ENCODE measurements at regions not wholly inside any gene's neighbourhood (a gene's known extent, or its start where the extent isn't known, plus 50 kb on each side); places are given as distances from the start of the nearest gene placed in this dataset.

- DNase-seq (ENCODE audit: low read depth) = no peak
These were observed 141.5 kb downstream of the RRAGC start for GRCh38 chr1:38718031-38718430.

GRCh38 chr1:38716229-38716628 lies 143.3 kb downstream of the RRAGC start:
- no peak for DNase-seq (ENCODE audit: low read depth)

- no peak for DNase-seq (ENCODE audit: low read depth)
These were observed 144.2 kb downstream of the RRAGC start for GRCh38 chr1:38715415-38715814.

- DNase-seq (ENCODE audit: low read depth) = no peak
These were observed 147.5 kb downstream of the RRAGC start for GRCh38 chr1:38712046-38712445.

- DNase-seq (ENCODE audit: low read depth) = no peak
These were observed 150.8 kb downstream of the RRAGC start for GRCh38 chr1:38708701-38709258.

GRCh38 chr1:38701088-38701487 lies 158.5 kb downstream of the RRAGC start:
- DNase-seq (ENCODE audit: low read depth) = no peak

GRCh38 chr1:38700077-38700470 lies 159.5 kb downstream of the RRAGC start:
- no peak for DNase-seq (ENCODE audit: low read depth)

GRCh38 chr1:38699330-38700076 lies 160.1 kb downstream of the RRAGC start:
- no peak for DNase-seq (ENCODE audit: low read depth)

GRCh38 chr1:38697387-38697786 lies 162.2 kb downstream of the RRAGC start:
- DNase-seq (ENCODE audit: low read depth) = no peak

GRCh38 chr1:38696371-38696770 lies 163.2 kb downstream of the RRAGC start:
- DNase-seq (ENCODE audit: low read depth) = no peak

- DNase-seq (ENCODE audit: low read depth) = no peak
These were observed 165.8 kb downstream of the RRAGC start for GRCh38 chr1:38693759-38694158.

GRCh38 chr1:38693031-38693430 lies 166.5 kb downstream of the RRAGC start:
- no peak for DNase-seq (ENCODE audit: low read depth)

GRCh38 chr1:38690790-38691449 lies 168.7 kb downstream of the RRAGC start:
- DNase-seq (ENCODE audit: low read depth) = no peak

GRCh38 chr1:38686927-38687255 lies 172.7 kb downstream of the RRAGC start:
- no peak for DNase-seq (ENCODE audit: low read depth)

- no peak for DNase-seq (ENCODE audit: low read depth)
These were observed 173.2 kb downstream of the RRAGC start for GRCh38 chr1:38686167-38686926.

- no peak for DNase-seq (ENCODE audit: low read depth)
These were observed 174.2 kb downstream of the RRAGC start for GRCh38 chr1:38685388-38685787.

- no peak for DNase-seq (ENCODE audit: low read depth)
These were observed 178.6 kb downstream of the RRAGC start for GRCh38 chr1:38680801-38681510.

- no peak for DNase-seq (ENCODE audit: low read depth)
These were observed 181.8 kb downstream of the RRAGC start for GRCh38 chr1:38677756-38678155.

GRCh38 chr1:38677311-38677710 lies 182.3 kb downstream of the RRAGC start:
- DNase-seq (ENCODE audit: low read depth) = no peak

GRCh38 chr1:38672692-38673091 lies 186.9 kb downstream of the RRAGC start:
- DNase-seq (ENCODE audit: low read depth) = no peak

GRCh38 chr1:38671221-38671620 lies 188.4 kb downstream of the RRAGC start:
- DNase-seq (ENCODE audit: low read depth) = no peak

- no peak for DNase-seq (ENCODE audit: low read depth)
These were observed 188.9 kb downstream of the RRAGC start for GRCh38 chr1:38670544-38671122.
